C4-2B (cell line): ENCODE measurements at regions not wholly inside any gene's neighbourhood (a gene's known extent, or its start where the extent isn't known, plus 50 kb on each side); places are given as distances from the start of the nearest gene placed in this dataset.

ENCODE experiments used
- CTCF ChIP-seq: fragments of 450-650 bp; conservative IDR thresholded peaks from 2 replicates; pipeline ENCODE4 v1.5.1; 2017; ENCODE audit warnings: mild to moderate bottlenecking
- ZFX ChIP-seq: fragments of 450-650 bp; IDR thresholded peaks from 2 replicates; pipeline ENCODE4 v1.6.1; 2017

GRCh38 chr10:84587789-84588188, 259.4 kb downstream of the CCSER2 start:
- TF ChIP-seq CTCF (no peak), ZFX (no peak)
